OCI-LY3 (cell line): ENCODE measurements at regions not wholly inside any gene's neighbourhood (a gene's known extent, or its start where the extent isn't known, plus 50 kb on each side); places are given as distances from the start of the nearest gene placed in this dataset.

ENCODE experiments used
- EZH2phosphoT487 ChIP-seq: fragments of 200-600 bp; shearing (Covaris generic); IDR thresholded peaks from 2 replicates; pipeline ENCODE4 v1.6.1; 2018; ENCODE audit warnings: antibody characterized with exemption, mixed run types, low read depth
- TF ChIP-seq, protein P1 (sequence below): fragments of 200-600, 300-600 bp; sonication (generic); IDR thresholded peaks from 2 replicates; pipeline ENCODE4 v1.5.1; 2014; ENCODE audit warnings: antibody characterized with exemption, low read length, low read depth

DNA sequence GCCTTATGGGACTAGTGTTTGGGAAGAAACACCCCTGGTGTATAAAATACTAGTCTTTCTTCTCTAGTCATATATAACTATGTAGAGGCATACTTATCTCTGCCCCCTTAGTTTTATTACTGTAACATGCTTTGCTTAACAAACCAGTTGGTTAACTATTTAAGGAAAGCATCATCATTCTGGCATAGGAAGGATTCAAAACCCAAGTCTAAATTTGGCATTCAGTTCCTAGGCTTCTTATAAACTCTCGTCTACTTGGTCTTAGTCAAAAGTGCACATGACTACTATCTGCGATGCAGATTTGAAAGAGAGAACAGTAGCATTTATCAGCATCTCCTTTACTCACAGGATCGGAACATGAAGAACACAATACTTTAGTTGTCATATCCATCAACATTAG is 111.3 kb downstream of the MFAP3L start:
- TF ChIP-seq, protein P1, sequence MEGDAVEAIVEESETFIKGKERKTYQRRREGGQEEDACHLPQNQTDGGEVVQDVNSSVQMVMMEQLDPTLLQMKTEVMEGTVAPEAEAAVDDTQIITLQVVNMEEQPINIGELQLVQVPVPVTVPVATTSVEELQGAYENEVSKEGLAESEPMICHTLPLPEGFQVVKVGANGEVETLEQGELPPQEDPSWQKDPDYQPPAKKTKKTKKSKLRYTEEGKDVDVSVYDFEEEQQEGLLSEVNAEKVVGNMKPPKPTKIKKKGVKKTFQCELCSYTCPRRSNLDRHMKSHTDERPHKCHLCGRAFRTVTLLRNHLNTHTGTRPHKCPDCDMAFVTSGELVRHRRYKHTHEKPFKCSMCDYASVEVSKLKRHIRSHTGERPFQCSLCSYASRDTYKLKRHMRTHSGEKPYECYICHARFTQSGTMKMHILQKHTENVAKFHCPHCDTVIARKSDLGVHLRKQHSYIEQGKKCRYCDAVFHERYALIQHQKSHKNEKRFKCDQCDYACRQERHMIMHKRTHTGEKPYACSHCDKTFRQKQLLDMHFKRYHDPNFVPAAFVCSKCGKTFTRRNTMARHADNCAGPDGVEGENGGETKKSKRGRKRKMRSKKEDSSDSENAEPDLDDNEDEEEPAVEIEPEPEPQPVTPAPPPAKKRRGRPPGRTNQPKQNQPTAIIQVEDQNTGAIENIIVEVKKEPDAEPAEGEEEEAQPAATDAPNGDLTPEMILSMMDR = no peak
- no peak for TF ChIP-seq EZH2phosphoT487
